ENCODE measurements at regions not wholly inside any gene's neighbourhood (a gene's known extent, or its start where the extent isn't known, plus 50 kb on each side); places are given as distances from the start of the nearest gene placed in this dataset.

DNA sequence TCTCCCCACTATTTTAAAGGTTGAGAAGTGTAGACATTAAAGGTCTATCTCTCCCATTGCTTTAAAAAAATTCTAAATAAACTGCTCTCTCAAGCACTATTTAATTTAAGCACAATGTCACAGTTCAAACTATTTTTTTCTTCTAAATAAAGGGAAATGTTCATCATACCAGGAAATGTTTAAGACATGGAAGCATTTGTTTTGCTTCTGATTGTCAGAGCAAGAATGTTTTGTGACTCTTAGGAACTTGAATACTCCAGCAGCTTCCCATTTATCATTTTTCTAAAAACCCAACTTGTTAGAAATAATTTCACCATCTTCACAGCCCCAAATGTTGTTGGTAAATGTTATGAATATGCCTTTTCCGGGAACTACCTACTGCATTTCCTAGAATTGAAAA, 121.8 kb upstream of the NTF3 start:
- DNase-seq (ENCODE audit: low spot score) (no peak), ATAC-seq (ENCODE audit: insufficient number of reproducible peaks, low FRiP score, low read depth) (no peak)
- no peak for TF ChIP-seq CTCF (IDR thresholded peaks at IDR 0.05)
- no peaks in the 10 kb centered on the region for H3K9me3 ChIP-seq
- H3K27me3 ChIP-seq (replicated peaks; ENCODE audit: insufficient read depth) = no peaks in the 10 kb centered on the region
- no peaks in the 10 kb centered on the region for H3K36me3 ChIP-seq
- H3K4me1 ChIP-seq (ENCODE audit: control insufficient read depth in 1 of 2, low read depth in 2 of 2) = peaks cover 0 to 5% of the 10 kb centered on the region in 2 donors
- no peak overlapping the region for H3K27ac ChIP-seq
- H3K4me3 ChIP-seq = no peak overlapping the region

- Histone ChIP-seq H3K4me1 (ENCODE audit: control insufficient read depth in 1 of 2, low read depth in 2 of 2) (no peaks in the 10 kb centered on the region), H3K9me3 (no peaks in the 10 kb centered on the region), H3K27me3 (replicated peaks; ENCODE audit: insufficient read depth) (no peaks in the 10 kb centered on the region), H3K36me3 (no peaks in the 10 kb centered on the region), H3K27ac (no peak overlapping the region), H3K4me3 (no peak overlapping the region)
- DNase-seq (ENCODE audit: low spot score) (no peak), ATAC-seq (ENCODE audit: insufficient number of reproducible peaks, low FRiP score, low read depth) (no peak)
- no peak for TF ChIP-seq CTCF (IDR thresholded peaks at IDR 0.05)
These were observed 114.4 kb upstream of the NTF3 start for GRCh38 chr12:5317556-5317955.

DNA sequence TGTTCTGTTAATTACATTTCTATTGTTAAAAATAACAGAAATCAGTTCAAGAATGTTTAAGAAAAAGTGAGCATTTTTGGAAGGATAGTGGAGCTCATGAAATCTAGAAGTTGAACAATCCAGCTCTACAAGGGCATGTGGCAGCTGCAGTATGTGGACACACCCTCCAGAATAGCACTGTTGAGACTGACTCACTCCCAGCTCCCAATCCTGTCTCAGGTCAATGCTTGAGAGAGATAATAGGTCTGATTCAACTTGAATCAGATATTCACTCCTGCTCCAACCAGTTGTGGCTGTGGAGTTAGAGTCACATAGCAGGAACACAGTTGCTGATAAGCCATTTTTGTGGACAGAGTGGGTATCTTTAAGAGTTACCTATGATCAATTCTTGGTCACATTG, 113.0 kb upstream of the NTF3 start:
- DNase-seq (ENCODE audit: low spot score) (no peak), ATAC-seq (ENCODE audit: insufficient number of reproducible peaks, low FRiP score, low read depth) (no peak)
- Histone ChIP-seq H3K4me3 (no peak overlapping the region), H3K27me3 (replicated peaks; ENCODE audit: insufficient read depth) (no peaks in the 10 kb centered on the region), H3K4me1 (ENCODE audit: control insufficient read depth in 1 of 2, low read depth in 2 of 2) (no peaks in the 10 kb centered on the region), H3K36me3 (no peaks in the 10 kb centered on the region), H3K9me3 (no peaks in the 10 kb centered on the region), H3K27ac (no peak overlapping the region)
- TF ChIP-seq CTCF (IDR thresholded peaks at IDR 0.05) = no peak

GRCh38 chr12:5328669-5329517, 103.0 kb upstream of the NTF3 start:
- ATAC-seq (ENCODE audit: insufficient number of reproducible peaks, low FRiP score, low read depth) (no peak), DNase-seq (ENCODE audit: low spot score) (no peak)
- Histone ChIP-seq H3K27me3 (replicated peaks; ENCODE audit: insufficient read depth) (no peaks in the 10 kb centered on the region), H3K4me1 (ENCODE audit: control insufficient read depth in 1 of 2, low read depth in 2 of 2) (no peaks in the 10 kb centered on the region), H3K27ac (no peak overlapping the region), H3K9me3 (peaks cover 4% of the 10 kb centered on the region), H3K36me3 (no peaks in the 10 kb centered on the region), H3K4me3 (no peak overlapping the region)
- no peak for TF ChIP-seq CTCF (IDR thresholded peaks at IDR 0.05)

DNA sequence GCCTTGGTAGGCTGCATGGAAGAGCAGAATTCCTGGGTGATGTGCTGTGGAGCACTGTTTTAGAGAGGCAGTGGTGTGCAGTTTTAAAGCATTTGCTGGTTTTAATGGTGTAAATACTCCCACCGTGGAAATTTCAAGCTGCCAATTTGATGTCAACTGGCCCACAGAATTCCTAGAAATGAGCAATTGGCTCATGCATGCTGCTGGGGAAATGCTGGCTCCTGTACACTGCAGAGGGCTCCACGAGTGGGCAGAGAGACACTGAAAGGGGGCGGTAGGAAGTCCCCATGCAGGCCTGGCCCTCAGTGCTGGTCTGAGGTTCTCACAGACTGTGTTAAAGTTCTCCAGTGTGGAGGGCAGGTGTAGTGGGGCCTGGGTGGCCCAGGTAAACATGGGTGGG, 99.4 kb upstream of the NTF3 start:
- Histone ChIP-seq H3K27me3 (replicated peaks; ENCODE audit: insufficient read depth) (no peaks in the 10 kb centered on the region), H3K4me3 (no peak overlapping the region), H3K9me3 (no peaks in the 10 kb centered on the region), H3K4me1 (ENCODE audit: control insufficient read depth in 1 of 2, low read depth in 2 of 2) (no peaks in the 10 kb centered on the region), H3K36me3 (no peaks in the 10 kb centered on the region), H3K27ac (no peak overlapping the region)
- DNase-seq (ENCODE audit: low spot score) (no peak), ATAC-seq (ENCODE audit: insufficient number of reproducible peaks, low FRiP score, low read depth) (no peak)
- no peak for TF ChIP-seq CTCF (IDR thresholded peaks at IDR 0.05)

Measured in thoracic aorta (tissue), 2 donors.